HG02884 (cell line): ENCODE measurements at regions not wholly inside any gene's neighbourhood (a gene's known extent, or its start where the extent isn't known, plus 50 kb on each side); places are given as distances from the start of the nearest gene placed in this dataset.
A peak's percentile ranks its signal among the peaks of the same experiment; 100 is the strongest.

ENCODE experiments used
- ATAC-seq: cut with Tn5 transposase; IDR thresholded peaks from one replicate; pipeline ENCODE4 v1.9.1; 2021; ENCODE audit warnings: mild to moderate bottlenecking, moderate library complexity; ENCODE audit not compliant: unreplicated experiment

DNA sequence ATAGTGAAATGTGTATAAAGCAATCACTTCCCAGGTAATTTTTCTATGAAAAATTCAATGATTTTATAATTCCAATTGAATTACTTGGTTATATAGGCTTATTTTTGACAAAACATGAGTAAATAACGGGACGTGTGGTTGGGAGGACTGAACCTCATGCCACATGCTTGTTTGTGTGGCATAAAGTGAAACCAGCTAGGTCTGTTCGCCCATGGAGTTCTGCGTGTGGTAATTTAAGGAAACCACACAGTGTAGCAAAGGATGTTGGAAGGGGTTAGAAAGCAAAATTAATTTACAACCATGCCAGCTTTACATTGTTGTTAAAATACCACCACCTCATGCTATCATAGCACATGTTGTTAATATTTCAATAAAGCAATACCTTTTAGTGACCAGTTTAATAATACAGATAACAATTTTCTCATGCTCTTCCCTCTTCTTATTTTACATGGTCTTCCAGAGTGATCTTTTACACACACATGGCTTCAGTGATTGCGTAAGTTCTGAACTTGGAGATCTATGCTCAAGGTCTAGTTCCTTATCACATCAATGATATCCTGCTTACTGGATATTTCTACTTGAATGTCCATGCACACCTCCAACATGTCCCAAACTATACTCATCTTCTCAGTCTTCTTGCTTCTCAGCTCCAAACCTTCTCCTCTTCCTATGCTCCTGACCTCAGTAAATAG, 156.4 kb upstream of the ITGA4 start:
- ATAC-seq, result no peak

DNA sequence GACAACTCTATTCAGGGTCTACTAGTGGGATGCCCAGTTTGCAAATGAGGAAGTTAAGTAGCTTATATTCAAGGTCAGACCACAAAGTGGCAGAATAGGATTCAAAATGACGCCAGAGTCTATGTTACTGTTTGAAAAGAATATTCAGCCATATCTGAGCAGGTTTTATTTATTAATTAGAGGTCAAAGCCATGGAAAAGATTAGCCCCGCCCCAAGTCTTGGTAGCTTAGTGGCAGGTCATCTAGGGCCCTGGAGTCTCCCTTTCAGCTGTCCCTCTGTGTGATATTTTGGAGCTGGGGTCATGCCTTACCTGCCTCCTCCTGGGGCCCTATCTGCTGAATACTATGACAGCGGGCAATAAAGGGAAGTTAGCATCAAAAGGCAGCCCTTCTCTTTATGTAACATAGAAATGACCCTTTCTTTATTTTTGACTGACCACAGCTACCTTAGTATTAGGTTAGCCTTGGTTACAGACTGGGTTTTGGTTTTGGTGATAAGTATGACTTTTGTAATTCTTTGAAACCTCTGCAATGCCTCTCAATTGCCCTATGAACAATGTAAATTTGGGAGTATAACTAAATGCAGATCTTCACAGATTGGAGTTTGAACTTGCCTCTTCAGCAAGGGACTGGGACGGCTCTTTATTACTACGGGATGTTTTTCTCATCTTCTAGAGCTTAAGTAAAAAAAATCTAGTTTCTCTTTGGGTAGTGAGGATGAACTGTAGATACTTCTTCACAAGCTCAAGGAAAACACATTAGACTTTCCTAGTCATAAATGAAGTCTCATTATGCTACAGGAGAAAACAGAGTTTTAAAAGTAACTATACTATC, 153.0 kb upstream of the ITGA4 start:
- ATAC-seq, result no peak

DNA sequence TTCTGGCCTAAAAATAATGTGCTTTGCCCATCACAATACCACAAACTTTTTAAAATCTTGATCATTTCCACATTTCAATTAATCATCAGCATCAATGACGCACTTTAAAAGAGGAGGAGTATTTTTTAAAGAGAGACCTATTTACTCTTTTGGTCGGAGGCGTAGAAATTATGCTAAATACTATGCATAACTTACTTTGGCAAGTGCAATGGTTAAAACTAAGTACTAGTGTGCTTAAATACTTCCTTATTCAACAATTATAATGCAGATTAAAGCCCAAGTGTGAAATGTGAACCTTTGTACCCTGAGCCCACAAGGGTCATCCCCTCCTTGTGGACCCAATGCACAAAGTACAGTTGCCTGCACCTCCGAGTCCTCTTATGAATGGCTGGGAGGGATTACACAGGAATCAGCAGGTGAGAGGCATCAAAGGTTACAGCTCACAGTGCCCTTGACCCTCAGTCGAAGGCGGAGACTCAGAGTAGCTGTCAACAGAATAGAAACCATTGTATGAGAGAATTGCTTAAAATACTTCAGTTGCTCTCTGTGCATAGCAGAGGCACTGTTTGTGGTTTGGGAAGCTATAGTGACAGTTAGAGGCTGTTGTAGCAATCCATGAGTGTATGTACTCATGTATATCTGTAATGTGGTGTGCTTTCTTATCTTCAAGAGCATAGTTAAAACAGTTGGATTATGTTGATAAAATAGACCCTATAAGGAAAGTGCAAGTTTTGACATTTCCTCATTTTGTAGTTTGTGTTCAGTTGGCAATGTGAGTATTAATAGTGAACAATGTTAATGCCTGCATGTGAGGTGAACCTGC, 151.7 kb upstream of the ITGA4 start:
- ATAC-seq, result peak; percentile 84

DNA sequence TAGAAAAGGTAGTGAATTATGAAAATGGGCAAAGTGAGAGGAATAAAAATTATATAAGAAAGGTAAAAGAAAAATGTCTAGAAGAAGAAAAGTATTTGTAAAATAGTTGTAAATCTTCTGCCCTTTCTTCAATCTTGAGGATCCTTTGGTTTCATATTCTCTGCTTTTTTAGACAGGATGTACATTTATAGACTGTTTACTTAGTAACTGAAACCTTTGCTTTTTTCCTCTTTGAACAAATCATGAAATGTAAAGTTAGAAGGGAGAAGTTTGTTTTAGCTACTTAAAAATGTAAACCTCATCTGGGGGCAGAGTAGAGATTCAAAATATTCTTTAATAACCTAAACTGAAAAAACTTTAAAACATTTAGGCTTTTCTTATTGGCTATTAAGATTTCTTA, 150.4 kb upstream of the ITGA4 start:
- ATAC-seq, result no peak

DNA sequence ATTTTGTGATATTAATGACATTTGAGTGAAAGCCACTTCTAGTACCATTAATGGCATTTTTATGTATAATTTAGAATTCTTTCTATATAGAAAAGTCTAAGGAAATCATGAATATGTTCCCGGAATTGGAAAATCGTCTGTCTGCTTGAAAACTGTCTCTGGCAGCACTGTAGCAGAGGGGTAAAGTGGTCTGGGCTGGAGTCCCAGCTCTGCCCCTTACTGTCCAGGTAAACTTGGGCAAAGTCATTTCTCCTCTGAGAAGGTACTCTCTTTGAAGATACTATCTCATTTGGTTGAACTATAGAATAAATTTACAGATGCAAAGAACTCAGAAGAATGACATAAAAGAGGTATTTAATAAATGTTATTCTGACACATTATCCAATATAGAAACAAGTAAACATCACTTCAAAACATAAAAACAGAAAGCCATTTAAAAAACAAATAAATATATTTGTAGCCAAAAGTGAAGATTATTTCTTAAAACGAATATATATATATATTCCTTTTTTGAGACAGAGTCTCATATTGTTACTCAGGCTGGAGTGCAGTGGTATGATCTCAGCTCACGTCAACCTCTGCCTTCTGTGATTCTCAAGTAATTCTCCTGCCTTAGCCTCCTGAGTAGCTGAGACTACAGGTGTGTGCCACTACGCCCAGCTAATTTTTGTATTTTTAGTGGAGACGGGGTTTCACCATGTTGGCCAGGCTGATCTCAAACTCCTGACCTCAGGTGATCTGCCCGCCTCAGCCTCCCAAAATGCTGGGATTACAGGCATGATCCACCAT, 149.8 kb upstream of the ITGA4 start:
- no peak for ATAC-seq

DNA sequence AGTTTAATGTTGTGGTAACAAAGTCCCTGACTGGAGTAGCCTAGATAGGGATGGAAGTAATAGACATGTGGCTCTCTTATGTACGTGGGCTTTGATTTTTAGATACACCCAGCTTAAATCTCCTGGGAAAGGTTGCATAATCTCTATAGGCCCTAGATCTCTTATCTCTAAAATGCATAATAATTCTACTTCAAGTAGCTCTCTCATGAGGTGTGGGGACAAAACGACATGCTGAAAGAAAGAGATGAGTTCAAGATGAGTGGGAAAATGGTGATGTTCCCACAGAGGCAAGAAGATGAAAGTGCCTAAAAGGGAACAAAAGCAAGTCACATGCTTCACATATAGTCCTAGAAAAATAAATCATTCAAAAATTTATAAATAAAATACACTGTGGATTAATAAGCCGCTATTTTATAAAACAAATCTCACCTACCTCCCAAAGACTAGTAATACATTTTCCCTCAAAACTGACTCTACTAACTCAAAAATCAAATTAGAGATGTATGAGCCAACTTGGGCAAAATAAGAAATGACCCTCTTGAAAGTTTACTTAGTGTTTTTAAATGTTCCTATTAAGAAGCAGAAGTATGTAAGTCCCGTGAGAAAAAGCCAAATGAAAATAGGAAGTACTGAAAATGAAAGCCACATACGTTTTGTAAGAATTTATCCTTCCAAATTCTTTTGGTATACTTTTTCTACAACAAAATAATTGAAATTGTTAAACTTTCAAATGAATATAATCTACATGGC, 148.2 kb upstream of the ITGA4 start:
- no peak for ATAC-seq

DNA sequence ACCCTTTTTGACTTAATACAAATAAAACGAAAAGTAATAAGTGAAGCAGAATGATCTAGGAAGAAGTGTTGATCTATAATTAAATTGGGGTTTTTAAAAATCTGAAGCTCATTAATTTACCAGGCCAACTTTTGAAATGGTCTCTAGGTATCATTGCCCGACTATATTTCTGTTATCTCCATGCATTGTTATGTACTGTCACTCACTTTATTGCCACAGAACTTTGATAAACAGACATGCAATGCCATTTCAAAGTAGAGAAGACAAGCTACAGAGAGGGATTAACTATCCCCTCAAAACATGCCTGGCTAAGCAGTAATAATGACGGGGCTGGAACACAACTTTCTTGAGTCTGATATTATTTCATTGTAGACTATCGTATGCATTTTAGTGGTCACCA, 147.6 kb upstream of the ITGA4 start:
- ATAC-seq, result no peak

DNA sequence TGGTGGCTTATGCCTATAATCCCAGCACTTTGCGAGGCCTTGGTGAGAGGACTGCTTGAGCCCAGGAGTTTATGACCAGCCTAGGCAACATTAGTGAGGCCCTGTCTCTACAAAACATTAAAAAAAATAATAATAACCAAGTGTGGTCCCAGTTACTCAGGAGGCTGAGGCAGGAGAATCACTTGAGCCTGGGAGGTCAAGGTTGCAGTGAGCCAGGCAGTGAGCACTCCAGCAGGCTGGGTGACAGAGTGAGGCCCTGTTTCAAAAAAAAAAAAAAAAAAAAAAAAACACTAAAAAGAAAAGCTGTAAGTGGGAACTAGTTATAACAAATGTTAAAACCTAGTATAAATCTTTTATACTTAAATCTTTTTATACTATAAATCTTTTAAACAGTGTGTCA, 146.2 kb upstream of the ITGA4 start:
- no peak for ATAC-seq

DNA sequence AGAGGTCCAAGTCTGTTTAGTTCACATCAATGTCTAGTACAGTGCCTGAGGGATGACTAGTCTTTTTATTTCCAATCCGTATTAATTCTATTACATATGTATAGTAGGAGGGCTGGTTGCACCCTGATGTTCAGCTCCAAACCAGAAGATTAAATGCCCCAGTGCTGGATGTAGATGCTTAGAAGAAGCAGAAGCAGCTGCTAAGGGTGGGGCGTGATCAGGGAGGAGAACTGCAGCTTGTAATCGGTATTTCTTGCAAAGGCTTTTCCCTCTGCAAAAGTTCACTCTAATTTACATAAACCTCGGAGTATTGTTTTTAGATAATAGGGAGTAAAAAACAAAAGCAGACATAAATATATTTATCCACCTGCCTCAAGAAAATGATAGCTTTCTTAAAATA, 145.3 kb upstream of the ITGA4 start:
- peak; percentile 32 for ATAC-seq

DNA sequence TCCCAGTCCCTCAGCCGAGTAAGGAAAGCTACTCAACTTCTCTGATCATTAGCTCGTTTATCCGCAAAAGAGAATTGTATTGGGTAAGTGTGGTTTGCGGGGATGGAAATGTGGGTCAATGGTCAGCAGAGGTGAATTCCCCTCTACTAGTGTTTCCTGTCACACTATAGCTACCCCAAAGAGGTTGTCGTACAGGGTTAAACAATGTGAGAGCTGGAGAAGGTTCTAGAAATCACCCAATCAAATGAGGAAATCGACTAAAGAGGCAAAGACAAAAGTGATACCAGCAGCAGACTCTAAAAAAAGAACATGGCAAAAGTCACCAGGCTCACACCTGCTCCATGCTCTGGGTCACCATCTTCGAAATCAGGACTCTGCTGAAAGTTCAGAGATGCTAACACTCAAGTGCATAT, 144.7 kb upstream of the ITGA4 start:
- peak; percentile 73 for ATAC-seq

DNA sequence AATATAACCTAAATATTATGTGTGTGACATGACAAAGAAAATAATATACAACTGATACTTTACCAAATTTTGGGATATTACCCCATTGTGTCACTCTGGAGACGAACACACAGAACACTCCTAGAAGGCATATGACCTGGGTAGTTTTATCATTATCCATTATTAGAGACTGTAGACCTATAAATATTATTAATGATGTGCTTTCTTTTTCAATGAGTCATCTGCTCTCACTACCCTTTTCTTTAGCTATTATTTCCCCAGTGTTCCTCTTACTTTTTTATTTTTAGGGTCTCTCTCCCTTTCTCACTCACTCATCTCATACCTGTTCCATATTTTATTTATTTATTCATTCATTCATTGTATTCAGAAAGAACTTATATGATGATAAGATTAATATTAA, 143.3 kb upstream of the ITGA4 start:
- ATAC-seq, result no peak

DNA sequence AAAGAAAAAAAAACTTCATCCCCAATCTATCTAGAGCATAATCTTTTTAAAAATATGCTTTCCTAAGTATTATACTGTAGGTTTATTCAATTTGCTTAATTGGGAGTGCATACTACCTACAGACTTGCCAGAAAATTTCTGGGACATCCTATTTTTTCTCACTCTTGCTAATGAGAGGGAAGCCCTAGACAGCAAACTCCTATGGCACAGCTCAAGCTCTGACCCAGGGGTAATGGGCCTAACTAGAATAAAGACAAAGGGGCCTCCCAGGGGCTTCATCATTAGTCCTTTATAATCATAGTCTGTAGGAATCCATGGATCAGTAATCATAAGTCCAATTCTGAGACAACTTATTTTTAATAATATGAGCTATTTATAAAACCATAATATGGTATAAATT, 142.6 kb upstream of the ITGA4 start:
- no peak for ATAC-seq

DNA sequence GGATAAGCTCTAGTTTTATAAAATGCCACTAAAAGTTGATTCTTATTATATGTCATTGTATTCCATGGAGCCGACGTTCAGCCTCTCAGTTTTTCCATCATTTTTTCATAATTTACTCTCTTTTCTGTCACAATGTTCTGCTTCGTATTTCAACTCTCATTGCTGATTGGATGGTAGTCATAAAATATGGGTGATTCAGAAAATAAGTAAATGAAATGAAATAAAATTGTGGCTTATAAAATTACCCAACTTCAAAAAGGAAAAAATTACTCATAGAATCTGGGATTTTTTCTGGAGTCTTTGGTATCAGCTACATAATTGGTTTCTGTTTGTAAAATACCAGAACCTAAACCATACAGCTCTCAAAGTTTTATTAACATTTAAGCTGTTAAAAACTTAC, 139.7 kb upstream of the ITGA4 start:
- no peak for ATAC-seq

DNA sequence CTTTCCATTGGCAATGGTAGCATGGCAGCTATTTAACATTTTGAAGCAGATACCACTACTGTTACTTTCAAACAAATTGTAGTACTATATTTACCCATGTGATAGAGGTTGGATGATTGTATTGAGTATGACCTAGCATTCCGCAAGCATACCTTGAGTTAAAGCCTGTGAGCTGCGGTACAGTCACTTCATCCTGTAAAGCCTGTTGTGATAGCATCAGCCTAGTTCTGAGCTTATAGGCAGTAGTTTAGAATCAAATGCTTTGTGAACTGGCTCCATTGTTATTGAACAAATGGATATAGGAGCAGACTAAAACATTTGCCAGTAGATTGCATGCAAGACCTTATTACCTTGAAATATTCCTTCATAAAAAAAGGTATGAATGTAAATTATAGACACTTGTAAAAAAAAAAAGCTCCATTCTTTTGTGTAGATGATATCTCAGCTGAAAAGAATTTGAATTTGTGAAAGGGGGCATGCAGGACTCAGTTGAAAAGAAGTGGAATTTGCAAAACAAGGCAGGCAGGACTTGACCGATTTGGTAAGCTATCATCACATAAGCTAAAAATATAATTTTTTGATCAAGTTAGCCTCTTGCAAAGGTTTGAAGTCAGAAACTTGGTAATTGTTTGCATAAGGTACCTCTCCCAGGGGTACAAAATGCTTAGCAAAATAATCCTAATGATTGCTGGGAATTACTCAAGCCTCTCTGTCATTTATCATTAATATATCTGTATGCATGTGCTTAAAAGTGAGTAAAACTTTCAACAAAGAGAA, 138.5 kb upstream of the ITGA4 start:
- ATAC-seq, result no peak

DNA sequence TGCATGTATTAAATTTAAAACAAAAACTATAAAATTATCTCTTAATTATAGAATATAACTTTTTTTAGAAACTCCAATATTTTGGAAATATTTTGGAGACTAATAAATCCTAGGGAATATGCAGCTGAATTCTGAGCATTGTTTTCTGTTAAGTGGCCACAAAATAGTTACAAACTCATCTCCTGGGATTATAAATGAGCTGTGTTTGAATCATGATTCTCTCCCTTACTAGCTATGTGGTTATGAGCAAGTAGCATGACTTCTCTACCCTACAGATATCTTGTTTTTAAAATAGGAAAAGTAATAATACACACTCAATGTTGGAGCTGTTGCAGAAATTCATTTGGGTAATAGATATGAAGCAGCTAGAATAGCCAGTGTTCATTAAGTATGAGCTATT, 137.9 kb upstream of the ITGA4 start:
- no peak for ATAC-seq

DNA sequence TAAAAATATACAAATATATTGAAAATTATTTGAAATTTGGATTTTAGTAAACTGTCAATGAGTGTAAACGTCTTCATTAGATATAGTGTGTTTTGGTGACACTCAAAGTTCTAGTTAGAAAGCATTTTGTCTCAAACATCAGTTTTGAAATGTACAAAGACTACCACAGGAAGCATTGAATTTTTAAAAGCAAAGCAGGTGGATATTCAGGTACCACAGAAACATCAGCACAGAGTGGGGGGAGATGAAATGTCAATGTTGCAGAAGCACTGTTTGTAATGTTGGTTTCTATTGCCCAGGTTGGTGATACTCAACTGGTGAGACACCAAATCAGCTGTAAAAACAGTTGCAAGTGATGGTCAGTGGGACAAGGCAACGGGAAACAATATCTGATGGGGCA, 136.5 kb upstream of the ITGA4 start:
- no peak for ATAC-seq

DNA sequence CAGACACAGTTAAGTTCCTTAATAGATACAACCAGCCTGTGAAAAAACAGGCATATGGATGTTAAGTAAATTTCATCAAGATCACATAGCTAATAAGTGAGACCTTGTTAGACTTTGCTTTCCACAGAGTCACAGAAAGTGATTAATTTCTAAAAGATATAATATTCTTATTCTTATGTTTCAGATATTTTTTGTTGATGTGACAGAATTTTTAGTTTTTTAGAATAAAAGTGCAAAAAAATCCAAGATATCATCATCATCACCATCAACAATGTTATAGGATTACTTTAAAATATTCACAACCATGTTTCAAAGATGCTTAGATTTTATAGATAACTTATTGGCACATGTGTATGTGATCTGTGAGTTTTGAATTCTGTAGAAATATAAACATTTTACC, 132.3 kb upstream of the ITGA4 start:
- no peak for ATAC-seq

DNA sequence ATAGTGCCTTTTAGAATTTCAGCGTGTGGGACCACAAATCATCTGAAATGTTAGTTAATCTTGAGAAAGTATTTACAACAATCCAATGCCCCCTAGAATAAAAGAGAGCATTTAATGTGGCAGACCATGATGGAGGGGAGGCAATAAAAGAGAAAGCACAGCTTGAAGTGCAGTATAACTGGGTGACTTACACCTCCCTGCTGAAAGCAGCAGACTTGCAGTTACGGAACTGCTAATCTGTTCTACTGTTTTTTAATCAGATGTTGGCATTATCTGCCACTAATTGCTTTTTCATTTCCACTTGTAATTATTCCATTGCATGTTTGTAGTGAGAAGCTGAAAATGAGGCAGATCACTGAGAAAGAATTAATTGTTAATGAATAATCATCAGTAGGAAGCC, 130.5 kb upstream of the ITGA4 start:
- no peak for ATAC-seq

DNA sequence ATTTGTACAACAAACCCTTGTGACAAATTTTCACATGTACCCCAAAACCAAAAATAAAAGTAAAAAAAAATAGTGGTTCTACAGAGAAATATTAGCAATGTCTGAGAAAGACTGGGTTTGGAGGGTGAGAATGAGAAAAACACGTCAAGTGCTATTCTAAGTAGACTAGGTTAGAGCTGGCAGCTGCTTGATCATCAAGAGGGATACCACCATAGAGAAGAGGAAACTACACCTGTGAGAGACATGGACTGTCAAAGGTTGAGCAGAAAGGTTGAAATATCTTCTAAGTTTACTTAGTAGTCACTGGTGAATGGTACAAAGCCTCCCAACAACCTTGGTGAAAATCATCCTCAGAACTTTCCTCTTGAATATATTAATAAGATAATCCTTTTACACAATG, 126.9 kb upstream of the ITGA4 start:
- no peak for ATAC-seq
